ENCODE measurements at regions not wholly inside any gene's neighbourhood (a gene's known extent, or its start where the extent isn't known, plus 50 kb on each side); places are given as distances from the start of the nearest gene placed in this dataset.

GRCh38 chr7:69173846-69174245, 424.4 kb upstream of the AUTS2 start:
- no peaks in the 10 kb centered on the region for H3K36me3 ChIP-seq (ENCODE audit: insufficient read depth, low read length)
- H3K4me3 ChIP-seq (ENCODE audit: low read length) = no peak overlapping the region
- no peaks in the 10 kb centered on the region for H3K9me3 ChIP-seq (ENCODE audit: insufficient read depth, low read depth, low read length)
- H3K4me1 ChIP-seq (ENCODE audit: insufficient read depth, low read length) = no peaks in the 10 kb centered on the region
- no peaks in the 10 kb centered on the region for H3K27me3 ChIP-seq (ENCODE audit: insufficient read depth, low read length)
- H3K27ac ChIP-seq (ENCODE audit: low read depth, low read length) = no peak overlapping the region
- WGBS = 67% methylated on average over 1 of the region's 1 CpG
- H3K9ac ChIP-seq (ENCODE audit: low read depth, low read length) = no peak overlapping the region

- Histone ChIP-seq H3K36me3 (ENCODE audit: insufficient read depth, low read length) (no peaks in the 10 kb centered on the region), H3K9ac (ENCODE audit: low read depth, low read length) (no peak overlapping the region), H3K27ac (ENCODE audit: low read depth, low read length) (no peak overlapping the region), H3K4me3 (ENCODE audit: low read length) (no peak overlapping the region), H3K27me3 (ENCODE audit: insufficient read depth, low read length) (no peaks in the 10 kb centered on the region), H3K9me3 (ENCODE audit: insufficient read depth, low read depth, low read length) (no peaks in the 10 kb centered on the region), H3K4me1 (ENCODE audit: insufficient read depth, low read length) (no peaks in the 10 kb centered on the region)
- 91% methylated on average over 2 of the region's 2 CpGs for WGBS
These were observed 421.4 kb upstream of the AUTS2 start for GRCh38 chr7:69176841-69177240.

GRCh38 chr7:69177461-69177861, 420.8 kb upstream of the AUTS2 start:
- Histone ChIP-seq H3K4me3 (ENCODE audit: low read length) (no peak overlapping the region), H3K9me3 (ENCODE audit: insufficient read depth, low read depth, low read length) (no peaks in the 10 kb centered on the region), H3K36me3 (ENCODE audit: insufficient read depth, low read length) (no peaks in the 10 kb centered on the region), H3K4me1 (ENCODE audit: insufficient read depth, low read length) (no peaks in the 10 kb centered on the region), H3K27me3 (ENCODE audit: insufficient read depth, low read length) (no peaks in the 10 kb centered on the region), H3K27ac (ENCODE audit: low read depth, low read length) (no peak overlapping the region), H3K9ac (ENCODE audit: low read depth, low read length) (no peak overlapping the region)
- WGBS = 94% methylated on average over 4 of the region's 5 CpGs

- H3K4me3 ChIP-seq (ENCODE audit: low read length) = no peak overlapping the region
- H3K9me3 ChIP-seq (ENCODE audit: insufficient read depth, low read depth, low read length) = no peaks in the 10 kb centered on the region
- no peaks in the 10 kb centered on the region for H3K27me3 ChIP-seq (ENCODE audit: insufficient read depth, low read length)
- H3K4me1 ChIP-seq (ENCODE audit: insufficient read depth, low read length) = no peaks in the 10 kb centered on the region
- H3K27ac ChIP-seq (ENCODE audit: low read depth, low read length) = no peak overlapping the region
- no peak overlapping the region for H3K9ac ChIP-seq (ENCODE audit: low read depth, low read length)
- no peaks in the 10 kb centered on the region for H3K36me3 ChIP-seq (ENCODE audit: insufficient read depth, low read length)
- WGBS = 93% methylated on average over 9 of the region's 9 CpGs
These were observed 420.3 kb upstream of the AUTS2 start for GRCh38 chr7:69177941-69178494.

- Histone ChIP-seq H3K4me1 (ENCODE audit: insufficient read depth, low read length) (no peaks in the 10 kb centered on the region), H3K9ac (ENCODE audit: low read depth, low read length) (no peak overlapping the region), H3K9me3 (ENCODE audit: insufficient read depth, low read depth, low read length) (no peaks in the 10 kb centered on the region), H3K27me3 (ENCODE audit: insufficient read depth, low read length) (no peaks in the 10 kb centered on the region), H3K36me3 (ENCODE audit: insufficient read depth, low read length) (no peaks in the 10 kb centered on the region), H3K27ac (ENCODE audit: low read depth, low read length) (no peak overlapping the region), H3K4me3 (ENCODE audit: low read length) (no peak overlapping the region)
- WGBS = 93% methylated on average over 1 of the region's 1 CpG
These were observed 417.6 kb upstream of the AUTS2 start for GRCh38 chr7:69180662-69181061.

- H3K4me3 ChIP-seq (ENCODE audit: low read length) = no peak overlapping the region
- 94% methylated on average over 6 of the region's 6 CpGs for WGBS
These were observed 415.4 kb upstream of the AUTS2 start for GRCh38 chr7:69182596-69183467.

GRCh38 chr7:69184339-69184738, 413.9 kb upstream of the AUTS2 start:
- no peaks in the 10 kb centered on the region for H3K36me3 ChIP-seq (ENCODE audit: insufficient read depth, low read length)
- no peak overlapping the region for H3K4me3 ChIP-seq (ENCODE audit: low read length)
- H3K27me3 ChIP-seq (ENCODE audit: insufficient read depth, low read length) = no peaks in the 10 kb centered on the region
- no peaks in the 10 kb centered on the region for H3K9me3 ChIP-seq (ENCODE audit: insufficient read depth, low read depth, low read length)
- H3K4me1 ChIP-seq (ENCODE audit: insufficient read depth, low read length) = no peaks in the 10 kb centered on the region
- no peak overlapping the region for H3K27ac ChIP-seq (ENCODE audit: low read depth, low read length)
- 83% methylated on average over 5 of the region's 5 CpGs for WGBS
- H3K9ac ChIP-seq (ENCODE audit: low read depth, low read length) = no peak overlapping the region

More at GRCh38 chr7:69182596-69183467, 415.4 kb upstream of the AUTS2 start:
- Histone ChIP-seq H3K4me1 (ENCODE audit: insufficient read depth, low read length) (no peaks in the 10 kb centered on the region), H3K36me3 (ENCODE audit: insufficient read depth, low read length) (no peaks in the 10 kb centered on the region), H3K27ac (ENCODE audit: low read depth, low read length) (no peak overlapping the region), H3K9ac (ENCODE audit: low read depth, low read length) (no peak overlapping the region), H3K27me3 (ENCODE audit: insufficient read depth, low read length) (no peaks in the 10 kb centered on the region), H3K9me3 (ENCODE audit: insufficient read depth, low read depth, low read length) (no peaks in the 10 kb centered on the region)

GRCh38 chr7:69185170-69185569, 413.1 kb upstream of the AUTS2 start:
- Histone ChIP-seq H3K4me3 (ENCODE audit: low read length) (no peak overlapping the region), H3K9ac (ENCODE audit: low read depth, low read length) (no peak overlapping the region), H3K27me3 (ENCODE audit: insufficient read depth, low read length) (no peaks in the 10 kb centered on the region), H3K9me3 (ENCODE audit: insufficient read depth, low read depth, low read length) (no peaks in the 10 kb centered on the region), H3K4me1 (ENCODE audit: insufficient read depth, low read length) (no peaks in the 10 kb centered on the region), H3K36me3 (ENCODE audit: insufficient read depth, low read length) (no peaks in the 10 kb centered on the region), H3K27ac (ENCODE audit: low read depth, low read length) (no peak overlapping the region)
- 94% methylated on average over 5 of the region's 5 CpGs for WGBS

- Histone ChIP-seq H3K9me3 (ENCODE audit: insufficient read depth, low read depth, low read length) (no peaks in the 10 kb centered on the region), H3K4me3 (ENCODE audit: low read length) (no peak overlapping the region), H3K4me1 (ENCODE audit: insufficient read depth, low read length) (no peaks in the 10 kb centered on the region), H3K27ac (ENCODE audit: low read depth, low read length) (no peak overlapping the region), H3K27me3 (ENCODE audit: insufficient read depth, low read length) (no peaks in the 10 kb centered on the region), H3K9ac (ENCODE audit: low read depth, low read length) (no peak overlapping the region), H3K36me3 (ENCODE audit: insufficient read depth, low read length) (no peaks in the 10 kb centered on the region)
- 99% methylated on average over 4 of the region's 5 CpGs for WGBS
These were observed 411.3 kb upstream of the AUTS2 start for GRCh38 chr7:69186974-69187373.

- H3K4me1 ChIP-seq (ENCODE audit: insufficient read depth, low read length) = no peaks in the 10 kb centered on the region
- no peaks in the 10 kb centered on the region for H3K27me3 ChIP-seq (ENCODE audit: insufficient read depth, low read length)
- H3K9ac ChIP-seq (ENCODE audit: low read depth, low read length) = no peak overlapping the region
- no peaks in the 10 kb centered on the region for H3K36me3 ChIP-seq (ENCODE audit: insufficient read depth, low read length)
- no peak overlapping the region for H3K27ac ChIP-seq (ENCODE audit: low read depth, low read length)
- 92% methylated on average over 5 of the region's 5 CpGs for WGBS
- H3K4me3 ChIP-seq (ENCODE audit: low read length) = no peak overlapping the region
- no peaks in the 10 kb centered on the region for H3K9me3 ChIP-seq (ENCODE audit: insufficient read depth, low read depth, low read length)
These were observed 410.4 kb upstream of the AUTS2 start for GRCh38 chr7:69187824-69188333.

GRCh38 chr7:69189406-69189805, 408.9 kb upstream of the AUTS2 start:
- H3K9ac ChIP-seq (ENCODE audit: low read depth, low read length) = no peak overlapping the region
- 96% methylated on average over 3 of the region's 3 CpGs for WGBS
- H3K27ac ChIP-seq (ENCODE audit: low read depth, low read length) = no peak overlapping the region
- H3K27me3 ChIP-seq (ENCODE audit: insufficient read depth, low read length) = no peaks in the 10 kb centered on the region
- H3K9me3 ChIP-seq (ENCODE audit: insufficient read depth, low read depth, low read length) = no peaks in the 10 kb centered on the region
- H3K36me3 ChIP-seq (ENCODE audit: insufficient read depth, low read length) = no peaks in the 10 kb centered on the region
- H3K4me3 ChIP-seq (ENCODE audit: low read length) = no peak overlapping the region
- no peaks in the 10 kb centered on the region for H3K4me1 ChIP-seq (ENCODE audit: insufficient read depth, low read length)
